ENCODE measurements at regions not wholly inside any gene's neighbourhood (a gene's known extent, or its start where the extent isn't known, plus 50 kb on each side); places are given as distances from the start of the nearest gene placed in this dataset.
"Not testable (repeated sequence)": the region's sequence is repeated elsewhere in the genome, so short reads cannot be mapped to it uniquely, and the experiment has no call there.

DNA sequence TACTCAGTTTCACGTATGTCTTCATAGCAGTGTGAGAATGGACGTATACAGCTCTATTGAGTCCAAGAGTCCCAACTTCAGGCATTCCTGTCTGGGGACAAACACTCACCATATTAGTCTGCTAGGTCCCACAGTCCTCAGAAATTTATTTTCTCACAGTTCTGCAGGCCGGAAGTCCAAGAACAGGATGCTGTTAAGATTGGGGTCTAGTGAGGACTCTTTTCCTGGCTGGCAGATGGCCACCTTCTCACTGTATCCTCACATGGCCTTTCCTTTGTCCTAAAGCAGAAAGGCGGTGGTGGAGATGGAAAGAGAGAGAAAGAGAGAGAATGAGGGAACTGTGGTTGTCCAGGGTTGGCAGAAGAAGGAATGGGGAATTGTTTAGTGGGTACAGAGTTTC is 82.0 kb upstream of the PRKX start:
- TF ChIP-seq, protein P1, sequence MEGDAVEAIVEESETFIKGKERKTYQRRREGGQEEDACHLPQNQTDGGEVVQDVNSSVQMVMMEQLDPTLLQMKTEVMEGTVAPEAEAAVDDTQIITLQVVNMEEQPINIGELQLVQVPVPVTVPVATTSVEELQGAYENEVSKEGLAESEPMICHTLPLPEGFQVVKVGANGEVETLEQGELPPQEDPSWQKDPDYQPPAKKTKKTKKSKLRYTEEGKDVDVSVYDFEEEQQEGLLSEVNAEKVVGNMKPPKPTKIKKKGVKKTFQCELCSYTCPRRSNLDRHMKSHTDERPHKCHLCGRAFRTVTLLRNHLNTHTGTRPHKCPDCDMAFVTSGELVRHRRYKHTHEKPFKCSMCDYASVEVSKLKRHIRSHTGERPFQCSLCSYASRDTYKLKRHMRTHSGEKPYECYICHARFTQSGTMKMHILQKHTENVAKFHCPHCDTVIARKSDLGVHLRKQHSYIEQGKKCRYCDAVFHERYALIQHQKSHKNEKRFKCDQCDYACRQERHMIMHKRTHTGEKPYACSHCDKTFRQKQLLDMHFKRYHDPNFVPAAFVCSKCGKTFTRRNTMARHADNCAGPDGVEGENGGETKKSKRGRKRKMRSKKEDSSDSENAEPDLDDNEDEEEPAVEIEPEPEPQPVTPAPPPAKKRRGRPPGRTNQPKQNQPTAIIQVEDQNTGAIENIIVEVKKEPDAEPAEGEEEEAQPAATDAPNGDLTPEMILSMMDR (IDR thresholded peaks at IDR 0.05) = not testable (repeated sequence)
- TF ChIP-seq POLR2A (IDR thresholded peaks at IDR 0.05) = not testable (repeated sequence)
